ACC112 (cell line): ENCODE measurements at regions not wholly inside any gene's neighbourhood (a gene's known extent, or its start where the extent isn't known, plus 50 kb on each side); places are given as distances from the start of the nearest gene placed in this dataset.

Source experiments
- H2AFZ ChIP-seq: fragments of 200-600 bp; sonication (generic); one replicate; pipeline ENCODE4 v1.6.0; 2017; ENCODE audit warnings: antibody characterized with exemption, low read length; ENCODE audit not compliant: unreplicated experiment
- H3K27ac ChIP-seq: fragments of 200-600 bp; sonication (generic); 2 replicates; pipeline ENCODE4 v1.5.1; 2014; ENCODE audit warnings: low read depth, mild to moderate bottlenecking, antibody characterized with exemption, low read length, moderate library complexity
- H3K27me3 ChIP-seq: fragments of 200-600 bp; sonication (generic); 2 replicates; pipeline ENCODE4 v1.6.1; 2014; ENCODE audit warnings: mild to moderate bottlenecking, antibody characterized with exemption, low read length, moderate library complexity, mixed read lengths; ENCODE audit not compliant: insufficient read depth
- H3K36me3 ChIP-seq: fragments of 200-600 bp; sonication (generic); 2 replicates; pipeline ENCODE4 v1.6.1; 2016; ENCODE audit warnings: mild to moderate bottlenecking, antibody characterized with exemption, low read length, moderate library complexity, mixed read lengths; ENCODE audit not compliant: insufficient read depth
- H3K4me1 ChIP-seq: fragments of 200-600 bp; sonication (generic); one replicate; pipeline ENCODE4 v1.6.1; 2016; ENCODE audit warnings: low read length, mixed read lengths; ENCODE audit not compliant: insufficient read depth, unreplicated experiment, control insufficient read depth
- H3K4me3 ChIP-seq: fragments of 200-600 bp; sonication (generic); 2 replicates; pipeline ENCODE4 v1.5.1; 2014; ENCODE audit warnings: mild to moderate bottlenecking, low read depth, low read length
- H3K79me2 ChIP-seq: fragments of 200-600 bp; sonication (generic); one replicate; pipeline ENCODE4 v1.6.0; 2016; ENCODE audit warnings: low read length; ENCODE audit not compliant: control insufficient read depth, unreplicated experiment, insufficient read depth

GRCh38 chr2:21607572-21607971, 483.8 kb downstream of the TDRD15 start:
- Histone ChIP-seq H2AFZ (no peak overlapping the region), H3K4me1 (no peaks in the 10 kb centered on the region), H3K36me3 (no peaks in the 10 kb centered on the region), H3K27me3 (no peaks in the 10 kb centered on the region), H3K27ac (no peak overlapping the region), H3K4me3 (no peak overlapping the region), H3K79me2 (no peaks in the 10 kb centered on the region)

GRCh38 chr2:21610304-21610703, 486.5 kb downstream of the TDRD15 start:
- no peaks in the 10 kb centered on the region for H3K36me3 ChIP-seq
- no peaks in the 10 kb centered on the region for H3K79me2 ChIP-seq
- H2AFZ ChIP-seq, result no peak overlapping the region
- H3K4me3 ChIP-seq, result no peak overlapping the region
- H3K27me3 ChIP-seq, result no peaks in the 10 kb centered on the region
- no peak overlapping the region for H3K27ac ChIP-seq
- no peaks in the 10 kb centered on the region for H3K4me1 ChIP-seq

- Histone ChIP-seq H3K4me3 (no peak overlapping the region), H3K79me2 (no peaks in the 10 kb centered on the region), H3K27me3 (no peaks in the 10 kb centered on the region), H3K27ac (no peak overlapping the region), H3K36me3 (no peaks in the 10 kb centered on the region), H2AFZ (no peak overlapping the region), H3K4me1 (no peaks in the 10 kb centered on the region)
These were observed 494.2 kb downstream of the TDRD15 start for GRCh38 chr2:21617885-21618434.

- H3K36me3 ChIP-seq, result no peaks in the 10 kb centered on the region
- H2AFZ ChIP-seq, result no peak overlapping the region
- H3K27ac ChIP-seq, result no peak overlapping the region
- H3K4me3 ChIP-seq, result no peak overlapping the region
- H3K79me2 ChIP-seq, result no peaks in the 10 kb centered on the region
- no peaks in the 10 kb centered on the region for H3K4me1 ChIP-seq
- H3K27me3 ChIP-seq, result no peaks in the 10 kb centered on the region
These were observed 497.0 kb downstream of the TDRD15 start for GRCh38 chr2:21620771-21621170.

GRCh38 chr2:21627938-21628337, 504.2 kb downstream of the TDRD15 start:
- Histone ChIP-seq H2AFZ (no peak overlapping the region), H3K4me3 (no peak overlapping the region), H3K27me3 (no peaks in the 10 kb centered on the region), H3K79me2 (no peaks in the 10 kb centered on the region), H3K4me1 (no peaks in the 10 kb centered on the region), H3K36me3 (no peaks in the 10 kb centered on the region), H3K27ac (no peak overlapping the region)

- no peak overlapping the region for H3K27ac ChIP-seq
- no peak overlapping the region for H2AFZ ChIP-seq
These were observed 509.2 kb downstream of the TDRD15 start for GRCh38 chr2:21633015-21633414.

GRCh38 chr2:21633466-21633865, 509.7 kb downstream of the TDRD15 start:
- Histone ChIP-seq H2AFZ (no peak overlapping the region), H3K27me3 (no peaks in the 10 kb centered on the region), H3K4me1 (no peaks in the 10 kb centered on the region), H3K27ac (no peak overlapping the region), H3K79me2 (no peaks in the 10 kb centered on the region), H3K36me3 (no peaks in the 10 kb centered on the region), H3K4me3 (no peak overlapping the region)

More at GRCh38 chr2:21633015-21633414, 509.2 kb downstream of the TDRD15 start:
- H3K36me3 ChIP-seq, result no peaks in the 10 kb centered on the region
- no peaks in the 10 kb centered on the region for H3K79me2 ChIP-seq
- H3K4me3 ChIP-seq, result no peak overlapping the region
- H3K27me3 ChIP-seq, result no peaks in the 10 kb centered on the region
- no peaks in the 10 kb centered on the region for H3K4me1 ChIP-seq

GRCh38 chr2:21633911-21634310, 510.1 kb downstream of the TDRD15 start:
- H3K79me2 ChIP-seq, result no peaks in the 10 kb centered on the region
- no peaks in the 10 kb centered on the region for H3K27me3 ChIP-seq
- H3K4me1 ChIP-seq, result no peaks in the 10 kb centered on the region
- H3K27ac ChIP-seq, result no peak overlapping the region
- no peaks in the 10 kb centered on the region for H3K36me3 ChIP-seq
- no peak overlapping the region for H2AFZ ChIP-seq
- H3K4me3 ChIP-seq, result no peak overlapping the region

GRCh38 chr2:21640046-21640445, 516.3 kb downstream of the TDRD15 start:
- H3K4me1 ChIP-seq, result no peaks in the 10 kb centered on the region
- no peaks in the 10 kb centered on the region for H3K27me3 ChIP-seq
- no peaks in the 10 kb centered on the region for H3K36me3 ChIP-seq

GRCh38 chr2:21642647-21643046, 518.9 kb downstream of the TDRD15 start:
- H3K79me2 ChIP-seq, result no peaks in the 10 kb centered on the region
- no peaks in the 10 kb centered on the region for H3K27me3 ChIP-seq
- no peak overlapping the region for H3K4me3 ChIP-seq
- no peak overlapping the region for H3K27ac ChIP-seq
- no peaks in the 10 kb centered on the region for H3K36me3 ChIP-seq
- no peaks in the 10 kb centered on the region for H3K4me1 ChIP-seq
- H2AFZ ChIP-seq, result no peak overlapping the region

More at GRCh38 chr2:21640046-21640445, 516.3 kb downstream of the TDRD15 start:
- Histone ChIP-seq H3K79me2 (no peaks in the 10 kb centered on the region), H2AFZ (no peak overlapping the region), H3K4me3 (no peak overlapping the region), H3K27ac (no peak overlapping the region)

- Histone ChIP-seq H3K36me3 (no peaks in the 10 kb centered on the region), H3K4me1 (no peaks in the 10 kb centered on the region), H2AFZ (no peak overlapping the region), H3K27me3 (no peaks in the 10 kb centered on the region), H3K79me2 (no peaks in the 10 kb centered on the region), H3K27ac (no peak overlapping the region), H3K4me3 (no peak overlapping the region)
These were observed 519.4 kb downstream of the TDRD15 start for GRCh38 chr2:21643180-21643579.
